Kidney (tissue), 13 donors: ENCODE measurements at regions not wholly inside any gene's neighbourhood (a gene's known extent, or its start where the extent isn't known, plus 50 kb on each side); places are given as distances from the start of the nearest gene placed in this dataset.

Source experiments
- DNase-seq, 5 donors: peaks; one replicate each; pipeline ENCODE4 v3.0.0-alpha.2; 2013 to 2020
- FAIRE-seq: peaks from 2 replicates; lab custom pipeline; 2012; peaks lifted over from hg19 to GRCh38; lab: Jason Lieb, UNC
- H3K27ac ChIP-seq, 2 donors: one replicate each; pipeline ENCODE4 v1.7.0; 2013; ENCODE audit warnings: low read depth in 2 of 2, low read length in 2 of 2, inconsistent platforms in 1 of 2
- H3K27me3 ChIP-seq: one replicate; pipeline ENCODE4 v1.7.1; 2013; ENCODE audit warnings: low read length, inconsistent platforms; ENCODE audit not compliant: control insufficient read depth, insufficient read depth
- H3K36me3 ChIP-seq, 3 donors: one replicate each; pipeline versions ENCODE4 v1.7.0 to v1.7.1; 2013; ENCODE audit warnings: low read length in 3 of 3, control low read depth in 1 of 3, inconsistent platforms in 1 of 3; ENCODE audit not compliant: insufficient read depth in 3 of 3, control insufficient read depth in 2 of 3
- H3K4me1 ChIP-seq, 3 donors: one replicate each; pipeline versions ENCODE4 v1.7.0 to v1.7.1; 2013; ENCODE audit warnings: low read length in 3 of 3, inconsistent platforms in 1 of 3, low read depth in 1 of 3; ENCODE audit not compliant: control insufficient read depth in 2 of 3, insufficient read depth in 2 of 3
- H3K4me3 ChIP-seq, 3 donors: one replicate each; pipeline versions ENCODE4 v1.7.0 to v1.8.1; 2013; ENCODE audit warnings: low read length in 3 of 3, control low read depth in 1 of 3, inconsistent platforms in 1 of 3
- H3K9ac ChIP-seq, 3 donors: one replicate each; pipeline versions ENCODE4 v1.7.0 to v1.7.1; 2013; ENCODE audit warnings: low read length in 3 of 3, control low read depth in 1 of 3, inconsistent platforms in 1 of 3
- H3K9me3 ChIP-seq, 3 donors: one replicate each; pipeline versions ENCODE4 v1.7.0 to v1.7.1; 2013; ENCODE audit warnings: low read length in 3 of 3, control low read depth in 1 of 3, inconsistent platforms in 1 of 3; ENCODE audit not compliant: control insufficient read depth in 2 of 3, insufficient read depth in 1 of 3
- CTCF ChIP-seq: IDR thresholded peaks from 3 replicates; pipeline ENCODE4 v1.5.1; 2012; ENCODE audit warnings: mild to moderate bottlenecking, moderate library complexity, borderline replicate concordance; ENCODE audit not compliant: insufficient read depth; ENCODE audit errors: extremely low read depth
- intact Hi-C: fragments of 100-400 bp; cut with DNase I; formaldehyde crosslinking; loops from one replicate; pipeline ENCODE4 v1.11.1; 2022
- donor health status: control.
- donor health status: control.
- donor health status: control.
- donor health status: control.
- donor health status: control.
- donor health status: DM: yes; HTN: yes; CAD: no.
- donor health status: Normal renal cell carcinoma (clear cell type).

- H3K27ac ChIP-seq: no peak overlapping the region
- H3K36me3 ChIP-seq: no peaks in the 10 kb centered on the region
- FAIRE-seq: no peak
- no peak for DNase-seq
- H3K9ac ChIP-seq: no peak overlapping the region
- H3K27me3 ChIP-seq: no peaks in the 10 kb centered on the region
- intact Hi-C loops: no loop called here
- H3K4me1 ChIP-seq: no peaks in the 10 kb centered on the region
- H3K9me3 ChIP-seq: no peaks in the 10 kb centered on the region
- TF ChIP-seq CTCF: no peak
- no peak overlapping the region for H3K4me3 ChIP-seq
These were observed 355.9 kb downstream of the PRELID2 start for GRCh38 chr5:145479271-145479670.

GRCh38 chr5:145478651-145479050 lies 356.5 kb downstream of the PRELID2 start:
- Histone ChIP-seq H3K9ac (no peak overlapping the region), H3K27me3 (no peaks in the 10 kb centered on the region), H3K4me1 (no peaks in the 10 kb centered on the region), H3K36me3 (no peaks in the 10 kb centered on the region), H3K9me3 (no peaks in the 10 kb centered on the region), H3K27ac (no peak overlapping the region), H3K4me3 (no peak overlapping the region)
- intact Hi-C loops: no loop called here
- TF ChIP-seq CTCF: no peak
- FAIRE-seq (no peak), DNase-seq (no peak)

GRCh38 chr5:145473042-145473642 lies 362.0 kb downstream of the PRELID2 start:
- FAIRE-seq (no peak), DNase-seq (no peak)
- H3K4me3 ChIP-seq: no peak overlapping the region
- intact Hi-C loops: no loop called here
- H3K9me3 ChIP-seq: no peaks in the 10 kb centered on the region
- H3K4me1 ChIP-seq: no peaks in the 10 kb centered on the region
- no peaks in the 10 kb centered on the region for H3K27me3 ChIP-seq
- no peak overlapping the region for H3K9ac ChIP-seq
- no peak for TF ChIP-seq CTCF
- H3K36me3 ChIP-seq: no peaks in the 10 kb centered on the region
- no peak overlapping the region for H3K27ac ChIP-seq
